Cardiac muscle cell (in vitro differentiated cells and primary cell): ENCODE measurements at regions not wholly inside any gene's neighbourhood (a gene's known extent, or its start where the extent isn't known, plus 50 kb on each side); places are given as distances from the start of the nearest gene placed in this dataset.

Experiments
- DNase-seq, 2 donors: peaks; one replicate each; pipeline versions ENCODE4 v3.0.0 to v3.0.0-alpha.2; 2010 to 2017; ENCODE audit warnings: low read depth in 1 of 2, low spot score in 1 of 2
- H3K27ac ChIP-seq: fragments of 200-600 bp; sonication (generic); 2 replicates; pipeline ENCODE4 v1.5.1; 2016
- H3K27me3 ChIP-seq: fragments of 200-600 bp; sonication (generic); 2 replicates; pipeline ENCODE4 v1.6.0; 2016; ENCODE audit warnings: control low read depth
- H3K36me3 ChIP-seq: fragments of 200-600 bp; sonication (generic); 2 replicates; pipeline ENCODE4 v1.5.1; 2016; ENCODE audit warnings: control low read depth
- H3K4me1 ChIP-seq: fragments of 200-600 bp; sonication (generic); 2 replicates; pipeline ENCODE4 v1.8.1; 2017; ENCODE audit warnings: low read depth, mild to moderate bottlenecking, mixed run types
- H3K4me3 ChIP-seq: fragments of 200-600 bp; sonication (generic); 2 replicates; pipeline ENCODE4 v1.5.1; 2016; ENCODE audit warnings: mild to moderate bottlenecking
- H3K9me3 ChIP-seq: fragments of 200-600 bp; sonication (generic); 2 replicates; pipeline ENCODE4 v1.5.1; 2017; ENCODE audit warnings: low read depth, mild to moderate bottlenecking, control low read depth
- CTCF ChIP-seq: IDR thresholded peaks from 2 replicates; pipeline ENCODE4 v1.5.1; 2012; ENCODE audit warnings: low read depth, mild to moderate bottlenecking, low read length

GRCh38 chr20:60240415-60240814 is 282.2 kb downstream of the CDH26 start:
- H3K27ac ChIP-seq, result no peak overlapping the region
- H3K36me3 ChIP-seq, result no peaks in the 10 kb centered on the region
- no peaks in the 10 kb centered on the region for H3K27me3 ChIP-seq
- no peaks in the 10 kb centered on the region for H3K4me1 ChIP-seq
- no peak for DNase-seq
- TF ChIP-seq CTCF, result no peak
- H3K4me3 ChIP-seq, result no peak overlapping the region
- no peaks in the 10 kb centered on the region for H3K9me3 ChIP-seq

GRCh38 chr20:60240986-60241385 is 282.8 kb downstream of the CDH26 start:
- Histone ChIP-seq H3K36me3 (no peaks in the 10 kb centered on the region), H3K4me3 (no peak overlapping the region), H3K9me3 (no peaks in the 10 kb centered on the region), H3K4me1 (no peaks in the 10 kb centered on the region), H3K27ac (no peak overlapping the region), H3K27me3 (no peaks in the 10 kb centered on the region)
- DNase-seq, result no peak
- TF ChIP-seq CTCF, result no peak

GRCh38 chr20:60242836-60243505 is 284.7 kb downstream of the CDH26 start:
- no peak for DNase-seq
- Histone ChIP-seq H3K9me3 (no peaks in the 10 kb centered on the region), H3K36me3 (no peaks in the 10 kb centered on the region), H3K4me3 (no peak overlapping the region), H3K27me3 (no peaks in the 10 kb centered on the region), H3K4me1 (no peaks in the 10 kb centered on the region), H3K27ac (no peak overlapping the region)
- no peak for TF ChIP-seq CTCF

- no peaks in the 10 kb centered on the region for H3K9me3 ChIP-seq
- no peak overlapping the region for H3K4me3 ChIP-seq
- H3K27ac ChIP-seq, result no peak overlapping the region
- no peaks in the 10 kb centered on the region for H3K36me3 ChIP-seq
- no peaks in the 10 kb centered on the region for H3K4me1 ChIP-seq
- H3K27me3 ChIP-seq, result no peaks in the 10 kb centered on the region
- DNase-seq, result no peak
- no peak for TF ChIP-seq CTCF
These were observed 286.3 kb downstream of the CDH26 start for GRCh38 chr20:60244373-60245146.

GRCh38 chr20:60246751-60247150 is 288.5 kb downstream of the CDH26 start:
- Histone ChIP-seq H3K27ac (no peak overlapping the region), H3K9me3 (no peaks in the 10 kb centered on the region)
- no peak for TF ChIP-seq CTCF

More at GRCh38 chr20:60246751-60247150, 288.5 kb downstream of the CDH26 start:
- DNase-seq, result no peak
- Histone ChIP-seq H3K36me3 (no peaks in the 10 kb centered on the region), H3K4me1 (no peaks in the 10 kb centered on the region), H3K27me3 (no peaks in the 10 kb centered on the region), H3K4me3 (no peak overlapping the region)
